ENCODE measurements at regions not wholly inside any gene's neighbourhood (a gene's known extent, or its start where the extent isn't known, plus 50 kb on each side); places are given as distances from the start of the nearest gene placed in this dataset.
A peak's percentile ranks its signal among the peaks of the same experiment; 100 is the strongest.

GRCh38 chr5:114838937-114839336 is 330.8 kb downstream of the TRIM36 start:
- no peak for TF ChIP-seq POLR2A (IDR thresholded peaks at IDR 0.05; ENCODE audit: low read depth)
- TF ChIP-seq CTCF (IDR thresholded peaks at IDR 0.05), result no peak
- TF ChIP-seq POLR2AphosphoS5 (IDR thresholded peaks at IDR 0.05), result peak in 1 of 2 donors; percentile 56
- no peak for TF ChIP-seq EP300 (IDR thresholded peaks at IDR 0.05)

Measured in esophagus muscularis mucosa (tissue), 4 donors.